NOMO-1 treated with DMSO at 0.1 percent for 48 hours (cell line): ENCODE measurements at regions not wholly inside any gene's neighbourhood (a gene's known extent, or its start where the extent isn't known, plus 50 kb on each side); places are given as distances from the start of the nearest gene placed in this dataset.
A peak's percentile ranks its signal among the peaks of the same experiment; 100 is the strongest.
"Not testable (repeated sequence)": the region's sequence is repeated elsewhere in the genome, so short reads cannot be mapped to it uniquely, and the experiment has no call there.

Experiments used
- DNase-seq: peaks from one replicate; lab custom pipeline; 2025; ENCODE audit not compliant: unreplicated experiment; lab: John Stamatoyannopoulos, UW

DNA sequence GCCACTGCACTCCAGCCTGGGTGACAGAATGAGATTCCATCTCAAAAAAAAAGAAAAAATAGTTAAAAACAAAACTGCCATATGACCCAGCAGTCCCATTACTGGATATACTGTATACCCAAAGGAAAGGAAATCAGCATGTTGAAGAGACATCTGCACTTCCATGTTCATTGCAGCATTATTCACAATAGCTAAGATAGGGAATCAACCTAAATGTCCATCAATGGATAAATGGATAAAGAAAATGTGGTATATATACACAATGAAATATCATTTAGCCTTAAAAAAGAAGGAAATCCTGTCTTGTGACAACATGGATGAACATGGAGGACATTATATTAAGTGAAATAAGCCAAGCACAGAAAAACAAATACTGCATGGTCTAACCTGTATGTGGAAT lies 160.7 kb downstream of the DUSP6 start:
- DNase-seq = not testable (repeated sequence)

DNA sequence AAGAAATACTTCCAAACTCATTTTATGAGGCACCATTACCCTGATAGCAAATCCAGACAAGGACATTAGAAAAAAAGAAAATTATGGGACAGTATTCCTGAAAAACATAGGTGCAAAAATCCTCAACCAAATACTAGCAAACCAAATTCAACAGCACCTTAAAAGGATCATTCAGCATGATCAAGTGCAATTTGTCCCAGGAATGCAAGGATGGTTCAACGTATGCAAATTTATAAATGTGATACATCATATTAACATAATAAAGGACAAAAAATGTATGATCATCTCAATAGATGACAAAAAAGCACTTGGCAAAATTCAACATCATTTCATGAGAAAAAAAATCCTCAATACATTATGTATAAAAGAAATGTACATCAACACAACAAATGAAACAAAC lies 162.9 kb downstream of the DUSP6 start:
- no peak for DNase-seq

GRCh38 chr12:89187507-89187906 lies 164.8 kb downstream of the DUSP6 start:
- DNase-seq = no peak

DNA sequence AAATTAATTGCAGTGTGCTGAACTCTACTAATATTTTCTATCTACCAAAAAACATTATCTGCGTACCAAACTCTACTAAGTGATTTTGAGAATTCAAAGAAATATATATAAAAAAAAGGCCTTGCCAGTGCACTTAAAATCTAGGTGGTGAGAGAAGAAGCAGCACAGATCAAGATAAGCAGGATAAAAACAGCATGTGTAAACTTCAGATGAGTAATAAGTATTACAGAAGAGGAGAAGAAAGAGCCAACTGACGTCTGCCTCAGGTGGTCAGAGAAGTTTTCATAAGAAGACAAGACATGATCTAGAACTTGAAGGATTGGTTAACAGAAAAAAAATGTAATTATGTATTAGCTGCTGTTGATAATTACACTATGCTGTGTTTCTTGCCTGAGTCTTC lies 166.4 kb downstream of the DUSP6 start:
- no peak for DNase-seq

DNA sequence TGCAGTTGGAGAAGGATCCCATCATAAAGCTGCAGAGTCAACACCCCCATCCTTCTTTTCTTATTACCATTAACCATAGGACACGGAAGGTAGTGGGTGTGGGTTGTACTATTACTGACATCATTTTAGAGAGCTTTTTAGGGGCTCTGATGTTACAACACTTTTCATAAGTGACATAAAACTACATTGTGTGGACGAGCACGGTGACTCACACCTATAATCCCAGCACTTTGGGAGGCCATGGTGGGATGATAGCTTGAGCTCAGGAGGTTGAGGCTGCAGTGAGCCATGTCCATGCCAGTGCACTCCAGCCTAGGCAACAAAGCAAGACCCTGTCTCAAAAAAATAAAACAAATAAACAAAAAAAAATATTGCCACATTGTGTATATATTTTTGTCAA lies 167.1 kb downstream of the DUSP6 start:
- DNase-seq = no peak

- DNase-seq = no peak
Measured at GRCh38 chr12:89183985-89184435, 168.3 kb downstream of the DUSP6 start.

- DNase-seq = peak; percentile 55
Measured at GRCh38 chr12:89181271-89181920, 170.9 kb downstream of the DUSP6 start.

DNA sequence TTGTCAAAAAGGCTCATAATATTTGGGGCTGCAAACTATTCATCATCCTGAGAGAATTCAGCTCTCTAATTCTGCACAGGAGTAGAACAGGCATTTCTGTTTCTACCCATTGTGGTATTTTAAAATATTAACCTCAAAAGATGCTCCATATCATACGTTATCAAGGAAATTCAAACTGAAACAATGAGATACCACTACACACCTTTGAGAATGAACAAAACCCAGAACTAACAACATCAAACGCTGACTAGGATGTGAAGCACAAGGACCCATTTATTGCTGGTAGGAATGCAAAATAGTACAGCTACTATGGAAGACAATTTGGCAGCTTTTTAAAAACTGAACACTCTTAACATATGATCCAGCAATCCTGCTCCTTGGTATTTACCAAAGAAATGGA lies 171.8 kb downstream of the DUSP6 start:
- DNase-seq = no peak

DNA sequence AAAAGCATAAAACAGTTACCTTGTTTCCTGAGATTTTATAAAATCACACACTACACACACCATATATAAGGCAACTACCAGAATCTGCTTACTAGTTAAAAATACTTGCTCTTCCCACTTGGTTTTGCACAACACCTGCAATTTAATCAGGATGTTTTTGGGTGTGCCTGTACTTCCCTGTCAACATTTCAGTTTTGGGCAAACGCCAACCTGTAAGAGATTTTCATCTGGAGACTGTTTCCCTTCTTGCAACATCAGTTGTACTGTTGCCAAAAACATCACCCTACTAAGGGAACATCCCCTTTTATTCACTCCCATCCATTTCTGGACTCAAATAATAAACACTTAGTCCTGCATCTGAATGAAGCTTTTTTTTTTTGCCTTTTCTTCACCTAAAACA lies 172.3 kb downstream of the DUSP6 start:
- DNase-seq = peak; percentile 54

GRCh38 chr12:89179245-89179644 lies 173.1 kb downstream of the DUSP6 start:
- DNase-seq = no peak

GRCh38 chr12:89177802-89178395 lies 174.4 kb downstream of the DUSP6 start:
- DNase-seq = no peak

- DNase-seq = peak; percentile 53
Measured at GRCh38 chr12:89176676-89177075, 175.6 kb downstream of the DUSP6 start.

DNA sequence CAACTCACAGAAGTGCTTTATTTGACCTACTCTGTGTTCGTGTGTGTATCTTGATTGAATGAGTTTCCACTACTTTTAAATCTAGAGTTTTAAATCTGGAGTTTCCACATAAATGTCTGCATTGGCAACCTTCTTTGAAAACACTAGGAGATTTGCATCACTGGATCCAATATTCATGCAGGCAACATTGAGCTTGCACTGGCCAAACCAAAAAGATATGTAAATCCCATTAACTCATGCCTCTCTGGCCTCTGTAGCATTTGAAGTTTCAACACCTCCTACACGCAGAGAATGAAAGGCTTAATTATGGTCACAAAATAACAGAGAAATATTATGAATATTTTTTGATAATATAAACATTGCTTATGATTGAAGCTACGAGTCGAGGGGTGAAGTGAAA lies 178.6 kb downstream of the DUSP6 start:
- DNase-seq = no peak

GRCh38 chr12:89173096-89173495 lies 179.2 kb downstream of the DUSP6 start:
- DNase-seq = peak; percentile 25

DNA sequence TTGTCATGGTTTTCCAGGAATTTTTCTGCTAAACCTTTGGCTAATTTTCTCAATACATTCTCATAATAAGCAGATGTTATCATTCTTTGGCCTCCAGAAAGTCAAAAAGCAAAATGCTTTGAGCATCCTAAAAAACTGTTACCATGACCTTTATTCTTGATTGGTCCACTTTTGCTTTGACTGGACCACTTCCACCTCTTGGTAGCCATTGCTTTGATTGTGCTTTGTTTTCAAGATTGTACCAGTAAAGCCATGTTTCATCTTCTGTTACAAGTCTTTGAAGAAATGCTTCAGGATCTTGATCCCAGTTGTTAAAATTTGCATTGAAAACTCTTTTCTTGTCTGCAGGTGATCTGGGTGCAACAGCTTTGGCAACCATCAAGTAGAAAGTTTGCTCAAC lies 180.1 kb downstream of the DUSP6 start:
- DNase-seq = no peak

DNA sequence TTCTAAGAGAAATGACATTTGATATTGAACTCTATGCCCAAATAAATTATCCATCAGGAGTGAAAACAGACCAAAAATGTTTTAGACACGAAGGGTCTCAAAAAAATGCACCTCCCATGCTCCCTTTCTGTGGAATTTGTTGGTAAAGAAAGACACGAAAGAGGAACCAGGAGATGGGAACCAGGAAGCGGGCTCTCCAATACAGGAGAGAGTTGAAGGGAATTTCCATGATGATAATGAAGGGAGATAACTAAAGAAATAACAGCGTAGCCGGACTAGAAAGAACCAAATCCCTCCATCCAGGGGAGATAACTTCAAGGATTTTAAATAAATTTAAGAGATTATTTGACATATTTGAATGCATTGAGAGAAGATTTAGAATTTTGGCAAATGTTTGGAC lies 183.0 kb downstream of the DUSP6 start:
- no peak for DNase-seq

GRCh38 chr12:89167986-89168385 lies 184.3 kb downstream of the DUSP6 start:
- no peak for DNase-seq

DNA sequence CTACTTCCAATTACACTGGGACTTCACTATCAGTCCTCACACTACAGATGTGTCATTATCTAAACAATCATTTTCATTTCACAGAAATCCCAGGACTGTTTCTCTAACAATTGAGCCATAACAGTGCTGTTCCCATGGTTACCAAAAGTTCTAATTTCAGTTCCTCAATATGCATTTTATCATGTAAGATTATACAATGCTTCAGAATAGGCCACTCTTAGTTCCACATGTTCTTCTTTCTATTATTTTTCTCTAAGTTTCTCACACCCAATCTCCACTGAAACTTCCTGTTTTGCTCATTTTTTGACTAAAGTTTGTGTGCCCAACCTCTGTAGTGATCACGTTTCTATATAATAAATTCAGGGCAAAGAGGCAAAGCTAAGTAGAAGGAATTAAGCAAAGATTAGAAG lies 185.8 kb downstream of the DUSP6 start:
- DNase-seq = peak; percentile 97

DNA sequence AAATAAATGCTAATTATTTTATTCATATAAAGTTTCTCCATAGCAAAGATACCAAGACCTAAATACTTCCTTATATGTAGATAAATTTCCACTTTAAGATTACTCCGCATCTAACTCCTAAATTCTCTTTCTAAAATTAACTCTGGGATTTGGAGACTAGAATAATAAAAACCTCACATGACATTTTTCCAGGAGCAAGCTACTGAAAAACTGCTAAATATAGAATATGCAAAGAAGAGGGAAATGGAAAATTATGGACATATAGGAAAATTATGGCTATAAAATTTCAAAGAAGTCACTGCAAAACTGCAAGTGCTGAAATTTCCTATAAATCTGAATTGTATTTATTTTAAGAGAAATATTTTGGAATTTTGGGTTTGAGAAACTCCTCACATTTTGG lies 186.2 kb downstream of the DUSP6 start:
- DNase-seq = no peak

DNA sequence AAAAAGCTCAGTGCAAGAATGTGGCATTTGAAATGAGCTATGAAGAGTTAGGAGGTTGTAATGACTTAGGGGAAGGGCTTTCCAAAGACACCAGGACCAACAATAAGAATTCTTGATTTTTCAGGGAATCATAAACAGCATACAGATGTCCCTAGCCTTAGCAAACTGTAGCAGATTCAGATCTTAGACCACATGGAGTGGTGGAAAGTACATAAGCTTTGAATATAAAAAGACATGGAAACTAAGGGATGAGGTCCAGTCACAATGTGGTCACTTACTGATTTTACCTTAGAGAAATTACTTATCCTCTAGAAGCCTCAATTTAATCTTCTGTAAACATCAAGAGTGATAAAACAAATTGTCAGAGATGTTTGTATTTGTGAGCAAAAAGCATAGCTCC lies 186.6 kb downstream of the DUSP6 start:
- no peak for DNase-seq

GRCh38 chr12:89163918-89164317 lies 188.4 kb downstream of the DUSP6 start:
- DNase-seq = no peak

DNA sequence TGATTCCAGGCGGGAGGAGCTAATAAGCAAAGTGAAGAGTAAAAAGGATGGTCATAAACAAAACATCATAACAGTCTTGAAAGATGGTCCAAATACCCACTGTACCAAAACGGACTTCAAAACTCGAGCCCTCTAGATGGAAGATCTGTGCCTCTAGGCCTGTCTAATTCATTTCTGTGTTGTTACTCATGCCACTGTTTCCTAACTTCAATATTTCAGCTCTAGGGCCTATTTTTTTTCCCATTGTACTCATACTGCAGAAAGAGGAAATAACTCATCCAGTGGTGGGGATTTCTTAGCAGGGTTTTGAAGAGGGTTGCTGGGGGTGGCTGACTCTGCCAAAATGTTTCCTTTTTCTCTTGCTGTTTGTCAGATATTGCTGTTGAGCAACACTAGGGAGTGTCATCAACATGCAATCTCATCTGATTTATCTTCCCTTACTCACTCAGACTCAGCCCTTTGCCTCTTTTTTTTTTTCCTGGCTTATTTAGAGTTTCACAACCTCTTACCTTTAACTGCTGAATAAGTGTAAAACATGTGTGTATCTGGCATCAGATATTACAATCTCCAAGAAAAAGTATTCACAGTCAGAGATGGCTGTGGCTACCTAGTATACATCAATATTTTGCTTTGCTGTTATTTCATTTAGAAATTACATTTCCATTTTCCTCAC lies 189.6 kb downstream of the DUSP6 start:
- peak; percentile 98 for DNase-seq
